HCT116 (cell line): ENCODE measurements at regions not wholly inside any gene's neighbourhood (a gene's known extent, or its start where the extent isn't known, plus 50 kb on each side); places are given as distances from the start of the nearest gene placed in this dataset.

Experiments
- ATAC-seq: fragments of 200-7000 bp; cut with Tn5 transposase; 2 replicates; pipeline ENCODE4 v1.9.1; 2020; ENCODE audit warnings: mild to moderate bottlenecking, moderate library complexity
- BruUV-seq: library from RNA; stranded (reverse); fragments of 400-500 nt; replicated peaks from 2 replicates; lab custom pipeline; 2021; lab: Mats Ljungman, UMichigan
- CTCF ChIA-PET: fragments of 300-600 bp; sonication (Branson Sonifier 250); formaldehyde crosslinking; loops from one replicate; lab custom pipeline; 2021; ENCODE audit warnings: antibody characterized with exemption; lab: Charles Lee
- POLR2A ChIA-PET: fragments of 300-600, 350-600 bp; sonication (Branson Sonifier 250); formaldehyde crosslinking; loops from one replicate; lab custom pipeline; 2021; ENCODE audit warnings: antibody characterized with exemption; lab: Charles Lee
- RAD21 ChIA-PET, 2 experiments: fragments of 300-600 bp; sonication (Branson Sonifier 250); formaldehyde crosslinking; loops; one replicate each; lab custom pipeline; 2023; ENCODE audit warnings: low total read pairs in 2 of 2; ENCODE audit not compliant: uncharacterized antibody in 2 of 2, unreplicated experiment in 2 of 2, low non-redundant PET in 1 of 2; lab: Charles Lee
- DNase-seq: peaks from one replicate; pipeline ENCODE4 v3.0.0-alpha.2; 2010; ENCODE audit warnings: low read depth, low spot score
- H2AFZ ChIP-seq: fragments of 200-600 bp; shearing (Covaris generic), sonication (generic); 2 replicates; pipeline ENCODE4 v1.6.1; 2017; ENCODE audit warnings: low read depth, mixed run types, mixed read lengths, antibody characterized with exemption, low read length; ENCODE audit not compliant: poor library complexity, severe bottlenecking
- H3K27ac ChIP-seq: 2 replicates; pipeline ENCODE4 v1.5.1; 2012; ENCODE audit warnings: low read depth, low read length
- H3K27me3 ChIP-seq: fragments of 200-600 bp; sonication (generic); 2 replicates; pipeline ENCODE4 v1.6.1; 2016; ENCODE audit warnings: mixed run types, low read length, mixed read lengths; ENCODE audit not compliant: insufficient read depth
- H3K36me3 ChIP-seq, 2 experiments: fragments of 200-500 bp in 1 of 2; fragments of 200-600 bp in 1 of 2; sonication (Bioruptor generic) in 1 of 2; sonication (generic) in 1 of 2; 2 replicates each; pipeline versions ENCODE4 v1.5.1 to v1.6.1; 2014 to 2016; ENCODE audit warnings: low read length in 2 of 2, inconsistent platforms in 1 of 2, mixed read lengths in 1 of 2, mixed run types in 1 of 2; ENCODE audit not compliant: insufficient read depth in 2 of 2, control insufficient read depth in 1 of 2
- H3K4me1 ChIP-seq, 2 experiments: fragments of 200-600 bp in 1 of 2; sonication (generic) in 1 of 2; 2 replicates each; pipeline versions ENCODE4 v1.5.1 to v1.6.1; 2012 to 2017; ENCODE audit warnings: low read length in 2 of 2, inconsistent platforms in 1 of 2, mild to moderate bottlenecking in 1 of 2, mixed read lengths in 1 of 2, mixed run types in 1 of 2, moderate library complexity in 1 of 2; ENCODE audit not compliant: insufficient read depth in 2 of 2, control insufficient read depth in 1 of 2
- H3K4me2 ChIP-seq: fragments of 200-600 bp; sonication (generic); 2 replicates; pipeline ENCODE4 v1.6.1; 2017; ENCODE audit warnings: mixed run types, low read length, mixed read lengths
- H3K4me3 ChIP-seq, 2 experiments: fragments of 200-600 bp in 1 of 2; sonication (generic) in 1 of 2; replicated peaks in 1 of 2; 2 replicates each; pipeline ENCODE4 v1.5.1; 2011 to 2016; ENCODE audit warnings: low read length in 2 of 2, control low read depth in 1 of 2, low read depth in 1 of 2, mild to moderate bottlenecking in 1 of 2, mixed read lengths in 1 of 2, mixed run types in 1 of 2
- H3K79me2 ChIP-seq: fragments of 200-600 bp; sonication (generic); 2 replicates; pipeline ENCODE4 v1.6.1; 2017; ENCODE audit warnings: mild to moderate bottlenecking, mixed run types, low read length, moderate library complexity, mixed read lengths; ENCODE audit not compliant: insufficient read depth
- H3K9ac ChIP-seq: fragments of 200-600 bp; sonication (generic); 2 replicates; pipeline ENCODE4 v1.6.1; 2016; ENCODE audit warnings: low read length, mixed read lengths
- H3K9me2 ChIP-seq: fragments of 200-600 bp; sonication (generic), shearing (Covaris generic); 2 replicates; pipeline ENCODE4 v1.6.1; 2017; ENCODE audit warnings: mixed run types, mild to moderate bottlenecking, moderate library complexity; ENCODE audit not compliant: insufficient read depth
- H3K9me3 ChIP-seq, 2 experiments: fragments of 200-500 bp in 1 of 2; fragments of 200-600 bp in 1 of 2; sonication (Bioruptor generic) in 1 of 2; sonication (generic) in 1 of 2; 2 replicates each; pipeline ENCODE4 v1.6.1; 2014 to 2017; ENCODE audit warnings: low read length in 2 of 2, mixed read lengths in 2 of 2, inconsistent platforms in 1 of 2, low read depth in 1 of 2, mild to moderate bottlenecking in 1 of 2, mixed run types in 1 of 2, moderate library complexity in 1 of 2; ENCODE audit not compliant: control insufficient read depth in 1 of 2, insufficient read depth in 1 of 2
- H4K20me1 ChIP-seq: fragments of 200-600 bp; sonication (generic), shearing (Covaris generic); 2 replicates; pipeline ENCODE4 v1.6.1; 2017; ENCODE audit warnings: mixed run types, mild to moderate bottlenecking, moderate library complexity; ENCODE audit not compliant: insufficient read depth
- CBX3 ChIP-seq: IDR thresholded peaks from 2 replicates; pipeline ENCODE4 v1.6.1; 2012; ENCODE audit warnings: low read depth
- CEBPB ChIP-seq: IDR thresholded peaks from 2 replicates; pipeline ENCODE4 v1.6.1; 2012; ENCODE audit warnings: low read depth
- ELF1 ChIP-seq: IDR thresholded peaks from 2 replicates; pipeline ENCODE4 v1.6.1; 2012; ENCODE audit warnings: low read depth, borderline replicate concordance
- EZH2 ChIP-seq: fragments of 200-600 bp; sonication (generic); IDR thresholded peaks from 2 replicates; pipeline ENCODE4 v1.6.1; 2017; ENCODE audit warnings: antibody characterized with exemption, mixed run types
- EZH2phosphoT487 ChIP-seq: fragments of 200-600 bp; IDR thresholded peaks from 2 replicates; pipeline ENCODE4 v1.6.1; 2018; ENCODE audit warnings: antibody characterized with exemption, borderline replicate concordance
- FOSL1 ChIP-seq: IDR thresholded peaks from 2 replicates; pipeline ENCODE4 v1.6.1; 2012; ENCODE audit warnings: low read depth
- JUND ChIP-seq: IDR thresholded peaks from 2 replicates; pipeline ENCODE4 v1.6.1; 2012
- POLR2A ChIP-seq: IDR thresholded peaks from 2 replicates; pipeline ENCODE4 v1.7.0; 2011; ENCODE audit warnings: borderline replicate concordance; ENCODE audit not compliant: insufficient read depth, insufficient read length; ENCODE audit errors: extremely low read depth
- RAD21 ChIP-seq: IDR thresholded peaks from 2 replicates; pipeline ENCODE4 v1.6.1; 2012; ENCODE audit warnings: low read depth, mild to moderate bottlenecking
- SIN3A ChIP-seq: IDR thresholded peaks from 2 replicates; pipeline ENCODE4 v1.6.1; 2012; ENCODE audit warnings: low read depth
- YY1 ChIP-seq: IDR thresholded peaks from 2 replicates; pipeline ENCODE4 v1.6.1; 2011; ENCODE audit warnings: low read length, low read depth, moderate library complexity, mild to moderate bottlenecking; ENCODE audit not compliant: insufficient replicate concordance; ENCODE audit errors: extremely low read depth
- ZFX ChIP-seq: fragments of 450-650 bp; IDR thresholded peaks from 2 replicates; pipeline ENCODE4 v1.6.1; 2017
- ZNF274 ChIP-seq: fragments of 200-500 bp; sonication (Bioruptor generic); IDR thresholded peaks from 2 replicates; pipeline ENCODE4 v1.6.1; 2014; ENCODE audit warnings: mild to moderate bottlenecking, low read depth, low read length, inconsistent platforms
- intact Hi-C: fragments of 100-400 bp; cut with micrococcal nuclease; formaldehyde crosslinking; loops from 2 replicates; pipeline ENCODE4 v1.10.0; 2022
- TF ChIP-seq, protein P1 (sequence below): IDR thresholded peaks from 2 replicates; pipeline ENCODE4 v1.6.1; 2012; ENCODE audit warnings: low read depth
- TF ChIP-seq, protein P2 (sequence below): IDR thresholded peaks from 2 replicates; pipeline ENCODE4 v1.6.1; 2011; ENCODE audit warnings: mild to moderate bottlenecking, low read length, moderate library complexity; ENCODE audit not compliant: insufficient replicate concordance; ENCODE audit errors: extremely low read depth

DNA sequence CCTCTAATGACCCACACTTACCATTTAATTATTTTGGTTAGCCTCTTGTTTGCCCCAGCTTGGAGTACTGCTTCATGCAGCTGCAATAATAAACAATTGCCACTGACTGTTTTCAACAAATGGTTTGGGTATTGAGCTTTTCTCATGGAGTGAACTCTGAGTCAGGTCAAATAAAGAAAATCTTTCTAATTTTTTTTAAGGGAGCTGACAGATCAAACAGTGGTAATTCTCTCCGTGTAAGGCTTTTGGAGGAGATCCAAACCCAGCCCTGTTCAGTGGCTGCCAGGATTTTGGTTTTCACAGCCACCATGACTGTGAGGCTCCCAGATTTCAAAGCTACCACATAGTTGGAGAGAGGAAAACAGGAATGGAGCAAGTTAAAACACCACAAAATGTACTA, 110.7 kb upstream of the EFNA5 start (continued):
- TF ChIP-seq, protein P1, sequence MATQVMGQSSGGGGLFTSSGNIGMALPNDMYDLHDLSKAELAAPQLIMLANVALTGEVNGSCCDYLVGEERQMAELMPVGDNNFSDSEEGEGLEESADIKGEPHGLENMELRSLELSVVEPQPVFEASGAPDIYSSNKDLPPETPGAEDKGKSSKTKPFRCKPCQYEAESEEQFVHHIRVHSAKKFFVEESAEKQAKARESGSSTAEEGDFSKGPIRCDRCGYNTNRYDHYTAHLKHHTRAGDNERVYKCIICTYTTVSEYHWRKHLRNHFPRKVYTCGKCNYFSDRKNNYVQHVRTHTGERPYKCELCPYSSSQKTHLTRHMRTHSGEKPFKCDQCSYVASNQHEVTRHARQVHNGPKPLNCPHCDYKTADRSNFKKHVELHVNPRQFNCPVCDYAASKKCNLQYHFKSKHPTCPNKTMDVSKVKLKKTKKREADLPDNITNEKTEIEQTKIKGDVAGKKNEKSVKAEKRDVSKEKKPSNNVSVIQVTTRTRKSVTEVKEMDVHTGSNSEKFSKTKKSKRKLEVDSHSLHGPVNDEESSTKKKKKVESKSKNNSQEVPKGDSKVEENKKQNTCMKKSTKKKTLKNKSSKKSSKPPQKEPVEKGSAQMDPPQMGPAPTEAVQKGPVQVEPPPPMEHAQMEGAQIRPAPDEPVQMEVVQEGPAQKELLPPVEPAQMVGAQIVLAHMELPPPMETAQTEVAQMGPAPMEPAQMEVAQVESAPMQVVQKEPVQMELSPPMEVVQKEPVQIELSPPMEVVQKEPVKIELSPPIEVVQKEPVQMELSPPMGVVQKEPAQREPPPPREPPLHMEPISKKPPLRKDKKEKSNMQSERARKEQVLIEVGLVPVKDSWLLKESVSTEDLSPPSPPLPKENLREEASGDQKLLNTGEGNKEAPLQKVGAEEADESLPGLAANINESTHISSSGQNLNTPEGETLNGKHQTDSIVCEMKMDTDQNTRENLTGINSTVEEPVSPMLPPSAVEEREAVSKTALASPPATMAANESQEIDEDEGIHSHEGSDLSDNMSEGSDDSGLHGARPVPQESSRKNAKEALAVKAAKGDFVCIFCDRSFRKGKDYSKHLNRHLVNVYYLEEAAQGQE: no peak
- TF ChIP-seq YY1 (no peak), SIN3A (no peak), RAD21 (no peak)
- TF ChIP-seq, protein P2, sequence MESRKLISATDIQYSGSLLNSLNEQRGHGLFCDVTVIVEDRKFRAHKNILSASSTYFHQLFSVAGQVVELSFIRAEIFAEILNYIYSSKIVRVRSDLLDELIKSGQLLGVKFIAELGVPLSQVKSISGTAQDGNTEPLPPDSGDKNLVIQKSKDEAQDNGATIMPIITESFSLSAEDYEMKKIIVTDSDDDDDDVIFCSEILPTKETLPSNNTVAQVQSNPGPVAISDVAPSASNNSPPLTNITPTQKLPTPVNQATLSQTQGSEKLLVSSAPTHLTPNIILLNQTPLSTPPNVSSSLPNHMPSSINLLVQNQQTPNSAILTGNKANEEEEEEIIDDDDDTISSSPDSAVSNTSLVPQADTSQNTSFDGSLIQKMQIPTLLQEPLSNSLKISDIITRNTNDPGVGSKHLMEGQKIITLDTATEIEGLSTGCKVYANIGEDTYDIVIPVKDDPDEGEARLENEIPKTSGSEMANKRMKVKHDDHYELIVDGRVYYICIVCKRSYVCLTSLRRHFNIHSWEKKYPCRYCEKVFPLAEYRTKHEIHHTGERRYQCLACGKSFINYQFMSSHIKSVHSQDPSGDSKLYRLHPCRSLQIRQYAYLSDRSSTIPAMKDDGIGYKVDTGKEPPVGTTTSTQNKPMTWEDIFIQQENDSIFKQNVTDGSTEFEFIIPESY: no peak
- TF ChIP-seq, all 23 proteins: peak for 0

DNA sequence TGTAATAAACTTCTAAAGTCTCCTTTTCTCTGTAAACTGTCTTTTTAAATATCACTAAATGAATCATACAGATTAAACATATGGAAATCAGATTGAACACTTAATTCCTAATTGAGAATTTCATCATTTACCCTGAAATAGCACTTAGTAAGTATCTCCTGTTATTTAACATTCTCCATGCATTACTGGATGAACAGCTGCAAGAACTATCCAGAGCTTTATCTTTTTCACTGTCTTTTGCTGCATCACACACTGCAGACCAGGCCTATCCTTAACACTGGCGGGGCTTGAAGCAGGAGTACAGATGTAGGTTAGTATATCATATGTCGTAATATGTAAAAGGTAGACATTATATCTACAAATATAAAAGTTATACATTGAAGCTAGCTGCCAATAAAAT, 108.7 kb upstream of the EFNA5 start:
- BruUV-seq: no TSS peak
- H3K9me3 ChIP-seq: no peaks in the 10 kb centered on the region
- intact Hi-C loops: no loop called here

More for the DNA sequence above, 108.7 kb upstream of the EFNA5 start:
- Histone ChIP-seq H3K36me3 (no peaks in the 10 kb centered on the region), H3K9ac (no peak overlapping the region)
- DNase-seq: no peak
- CTCF ChIA-PET: no interaction called here
- TF ChIP-seq FOSL1: no peak
- TF ChIP-seq, protein P1: no peak
- TF ChIP-seq ZFX: no peak
- no peak for TF ChIP-seq EZH2phosphoT487
- no peak for TF ChIP-seq EZH2
- no peak for TF ChIP-seq POLR2A
- TF ChIP-seq, protein P2: no peak
- no peak for TF ChIP-seq YY1
- TF ChIP-seq CEBPB: no peak
- no peak for TF ChIP-seq CBX3
- TF ChIP-seq ELF1: no peak
- no peak for TF ChIP-seq ZNF274
- TF ChIP-seq JUND: no peak
- TF ChIP-seq, all 23 proteins: peak for 0
- no peak overlapping the region for H3K4me3 ChIP-seq
- no peak overlapping the region for H3K27ac ChIP-seq
- POLR2A ChIA-PET: no interaction called here
- no peak overlapping the region for H2AFZ ChIP-seq
- ATAC-seq: no peak
- RAD21 ChIA-PET: no interaction called here
- H3K4me2 ChIP-seq: no peak overlapping the region
- no peaks in the 10 kb centered on the region for H3K27me3 ChIP-seq
- no peaks in the 10 kb centered on the region for H4K20me1 ChIP-seq
- no peaks in the 10 kb centered on the region for H3K4me1 ChIP-seq
- no peaks in the 10 kb centered on the region for H3K9me2 ChIP-seq
- no peaks in the 10 kb centered on the region for H3K79me2 ChIP-seq
